Mesenteric fat pad (tissue), 1 donor: ENCODE measurements at regions not wholly inside any gene's neighbourhood (a gene's known extent, or its start where the extent isn't known, plus 50 kb on each side); places are given as distances from the start of the nearest gene placed in this dataset.
"Not testable (repeated sequence)": the region's sequence is repeated elsewhere in the genome, so short reads cannot be mapped to it uniquely, and the experiment has no call there.

Source experiments
- DNase-seq: peaks from one replicate; pipeline ENCODE4 v3.0.0-alpha.2; 2020; ENCODE audit warnings: low spot score
- donor health status: DM: yes; HTN: yes; CAD: no.

DNA sequence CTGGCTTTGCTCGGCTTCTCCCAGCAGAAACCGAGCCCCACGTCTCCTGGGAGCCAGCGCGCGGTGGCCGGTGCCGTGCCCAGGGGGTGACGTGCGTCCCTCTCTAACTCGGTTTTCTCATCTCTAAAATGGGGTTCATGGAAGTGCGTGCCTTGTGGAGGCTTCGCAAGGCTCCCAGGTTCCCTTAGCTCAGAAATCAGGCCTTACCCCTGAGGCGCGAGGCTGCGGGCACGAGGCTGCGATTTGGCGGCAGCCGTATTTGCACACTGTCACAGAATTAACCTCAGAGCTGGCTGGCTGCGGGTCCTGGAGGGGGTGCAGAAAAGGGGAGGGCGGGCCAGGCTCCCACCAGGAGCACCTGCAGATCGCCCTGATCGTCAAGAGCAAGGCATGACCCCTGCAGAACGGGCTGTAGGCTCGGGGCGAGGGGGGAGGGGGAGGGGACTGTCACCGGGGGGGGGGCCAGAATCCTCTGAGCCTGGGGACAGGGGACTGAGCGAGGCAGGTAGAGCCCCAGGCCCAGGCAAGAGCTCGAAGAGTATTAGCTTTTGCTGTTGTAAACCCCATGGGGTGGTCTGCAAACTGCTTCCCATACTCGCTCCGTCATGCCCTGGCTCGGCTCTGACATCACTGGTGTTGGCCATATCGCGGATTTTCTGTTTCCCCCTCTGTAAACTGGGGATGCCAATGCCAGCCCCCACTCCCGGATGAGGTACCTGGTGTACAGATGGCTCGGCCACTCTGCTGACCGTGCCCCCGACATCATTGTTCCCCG is 62.2 kb downstream of the CCNE1 start:
- DNase-seq: no peak

- no peak for DNase-seq
Observed at GRCh38 chr19:29875931-29876330, 64.1 kb downstream of the CCNE1 start.

GRCh38 chr19:29876414-29876813 is 64.6 kb downstream of the CCNE1 start:
- DNase-seq: no peak

GRCh38 chr19:29876908-29877307 is 65.1 kb downstream of the CCNE1 start:
- not testable (repeated sequence) for DNase-seq

GRCh38 chr19:29878973-29879654 is 62.9 kb upstream of the URI1 start:
- no peak for DNase-seq

GRCh38 chr19:29879655-29879974 is 62.4 kb upstream of the URI1 start:
- no peak for DNase-seq

- DNase-seq: no peak
Observed at GRCh38 chr19:29880498-29881081, 61.4 kb upstream of the URI1 start.

DNA sequence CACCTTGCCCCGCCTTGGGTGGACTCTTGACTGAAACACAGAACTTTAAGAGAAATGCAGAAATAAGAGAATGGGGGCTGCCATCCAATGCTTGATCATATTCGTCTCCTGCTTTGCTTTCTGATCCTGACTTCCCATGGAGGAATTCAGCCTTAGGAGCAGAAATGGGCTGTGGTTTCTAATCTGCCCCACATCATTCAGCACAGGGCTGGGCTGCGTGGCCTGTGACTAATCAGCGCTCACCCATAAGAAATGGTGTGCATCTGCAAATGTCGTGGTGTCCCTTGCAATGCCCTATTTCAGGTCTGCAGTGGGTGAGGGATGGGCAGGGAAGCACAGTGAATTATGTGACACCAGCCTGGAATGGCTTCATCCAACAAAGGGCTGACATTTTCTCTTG is 60.7 kb upstream of the URI1 start:
- DNase-seq: no peak

- no peak for DNase-seq
Observed at GRCh38 chr19:29882719-29883105, 59.3 kb upstream of the URI1 start.

GRCh38 chr19:29884044-29884443 is 58.0 kb upstream of the URI1 start:
- no peak for DNase-seq

- DNase-seq: no peak
Observed at GRCh38 chr19:29884466-29884865, 57.6 kb upstream of the URI1 start.

DNA sequence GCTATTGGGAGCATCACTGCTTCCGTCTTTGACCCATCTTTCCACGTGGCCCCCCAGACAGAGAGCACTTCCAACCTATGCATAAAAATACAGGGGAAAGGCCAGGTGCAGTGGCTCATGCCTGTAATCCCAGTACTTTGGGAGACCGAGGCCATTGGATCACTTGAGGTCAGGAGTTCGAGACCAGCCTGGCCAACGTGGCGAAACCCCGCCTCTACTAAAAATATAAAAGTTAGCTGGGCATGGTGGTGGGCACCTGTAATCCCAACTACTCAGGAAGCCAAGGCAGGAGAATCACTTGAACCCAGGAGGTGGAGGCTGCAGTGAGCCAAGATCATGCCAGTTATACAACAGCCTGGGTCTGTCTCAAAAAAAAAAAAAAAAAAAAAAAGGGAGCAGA is 55.9 kb upstream of the URI1 start:
- DNase-seq: peak; percentile 64

DNA sequence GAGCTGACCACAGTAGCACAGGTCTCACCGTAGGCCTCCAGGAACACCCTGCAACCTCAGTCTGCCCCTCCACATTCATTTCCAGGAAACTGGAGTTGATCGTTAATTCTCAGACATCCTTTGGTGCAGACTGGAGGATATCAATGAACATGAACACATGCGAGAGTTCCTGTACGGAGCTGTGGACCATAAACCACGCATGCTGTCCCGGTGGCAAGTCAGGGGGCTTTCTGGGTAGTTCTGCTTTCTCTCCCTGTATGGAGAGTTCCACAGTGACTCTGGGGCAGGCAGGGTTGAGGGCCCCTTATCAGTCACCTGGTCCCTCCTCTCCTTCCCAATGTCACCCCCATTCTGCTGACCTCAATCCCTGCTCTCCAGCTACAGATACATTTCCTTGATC is 55.5 kb upstream of the URI1 start:
- DNase-seq: peak; percentile 26

GRCh38 chr19:29887442-29887855 is 54.6 kb upstream of the URI1 start:
- peak; percentile 59 for DNase-seq

- DNase-seq: peak; percentile 6
Observed at GRCh38 chr19:29888047-29888446, 54.0 kb upstream of the URI1 start.

- DNase-seq: peak; percentile 53
Observed at GRCh38 chr19:29889702-29890101, 52.3 kb upstream of the URI1 start.

- peak; percentile 16 for DNase-seq
Observed at GRCh38 chr19:29890392-29890791, 51.6 kb upstream of the URI1 start.
